Fibroblast of the aortic adventitia (primary cell): ENCODE measurements at regions not wholly inside any gene's neighbourhood (a gene's known extent, or its start where the extent isn't known, plus 50 kb on each side); places are given as distances from the start of the nearest gene placed in this dataset.
"Not testable (repeated sequence)": the region's sequence is repeated elsewhere in the genome, so short reads cannot be mapped to it uniquely, and the experiment has no call there.

Experiments
- DNase-seq: peaks from one replicate; pipeline ENCODE4 v3.0.0-alpha.2; 2010; ENCODE audit warnings: low read depth
- H3K4me3 ChIP-seq: 2 replicates; pipeline ENCODE4 v1.5.1; 2011; ENCODE audit warnings: low read depth, mild to moderate bottlenecking, control low read depth, low read length, moderate library complexity
- CTCF ChIP-seq: IDR thresholded peaks from 2 replicates; pipeline ENCODE4 v1.5.1; 2011; ENCODE audit warnings: mild to moderate bottlenecking, low read length, control low read depth, inconsistent platforms; ENCODE audit not compliant: insufficient read depth

GRCh38 chr2:226299771-226300170, 499.8 kb downstream of the IRS1 start:
- no peak overlapping the region for H3K4me3 ChIP-seq
- no peak for DNase-seq
- no peak for TF ChIP-seq CTCF

- TF ChIP-seq CTCF: no peak
- no peak overlapping the region for H3K4me3 ChIP-seq
- no peak for DNase-seq
Observed at GRCh38 chr2:226295681-226296080, 503.9 kb downstream of the IRS1 start.

GRCh38 chr2:226295123-226295522, 504.5 kb downstream of the IRS1 start:
- no peak overlapping the region for H3K4me3 ChIP-seq
- no peak for TF ChIP-seq CTCF
- DNase-seq: peak; percentile 76

- DNase-seq, H3K4me3 ChIP-seq: not testable (repeated sequence)
Observed at GRCh38 chr2:226291281-226291680, 508.3 kb downstream of the IRS1 start.

GRCh38 chr2:226286916-226287315, 512.7 kb downstream of the IRS1 start:
- TF ChIP-seq CTCF: no peak
- DNase-seq: no peak
- H3K4me3 ChIP-seq: no peak overlapping the region

- no peak for DNase-seq
- TF ChIP-seq CTCF: no peak
- no peak overlapping the region for H3K4me3 ChIP-seq
Observed at GRCh38 chr2:226283796-226284195, 515.8 kb downstream of the IRS1 start.

GRCh38 chr2:226282151-226282550, 517.5 kb downstream of the IRS1 start:
- no peak for TF ChIP-seq CTCF
- no peak overlapping the region for H3K4me3 ChIP-seq
- DNase-seq: no peak

- not testable (repeated sequence) for H3K4me3 ChIP-seq, DNase-seq
Observed at GRCh38 chr2:226280136-226280535, 519.5 kb downstream of the IRS1 start.
